Stromal cell of bone marrow (primary cell): ENCODE measurements at regions not wholly inside any gene's neighbourhood (a gene's known extent, or its start where the extent isn't known, plus 50 kb on each side); places are given as distances from the start of the nearest gene placed in this dataset.

Experiments used
- DNase-seq: peaks from one replicate; pipeline ENCODE4 v3.0.0-alpha.2; 2012; ENCODE audit warnings: low read depth

DNA sequence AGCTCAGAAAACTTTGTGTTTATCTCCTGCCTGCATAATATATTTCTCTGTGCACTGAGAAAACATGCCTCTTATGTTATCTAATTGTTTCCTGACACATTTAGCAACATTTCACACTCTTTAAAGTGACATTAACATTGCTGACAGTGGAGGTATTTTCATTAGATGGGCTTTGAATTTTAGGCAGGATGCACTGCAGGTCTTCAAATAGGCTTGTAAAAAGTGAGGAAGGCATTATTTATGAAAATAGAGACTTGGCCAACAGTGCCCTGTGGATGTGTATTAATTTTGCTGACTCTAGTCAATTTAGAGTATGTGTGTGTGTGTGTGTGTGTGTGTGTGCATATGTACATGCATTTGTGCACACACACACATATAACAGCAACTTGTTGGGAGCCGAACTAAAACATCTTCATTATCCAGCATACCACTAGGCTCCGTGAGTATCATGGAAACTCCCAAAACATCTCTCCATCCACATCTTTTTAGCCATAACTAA is 429.5 kb upstream of the WWC1 start:
- DNase-seq: no peak

DNA sequence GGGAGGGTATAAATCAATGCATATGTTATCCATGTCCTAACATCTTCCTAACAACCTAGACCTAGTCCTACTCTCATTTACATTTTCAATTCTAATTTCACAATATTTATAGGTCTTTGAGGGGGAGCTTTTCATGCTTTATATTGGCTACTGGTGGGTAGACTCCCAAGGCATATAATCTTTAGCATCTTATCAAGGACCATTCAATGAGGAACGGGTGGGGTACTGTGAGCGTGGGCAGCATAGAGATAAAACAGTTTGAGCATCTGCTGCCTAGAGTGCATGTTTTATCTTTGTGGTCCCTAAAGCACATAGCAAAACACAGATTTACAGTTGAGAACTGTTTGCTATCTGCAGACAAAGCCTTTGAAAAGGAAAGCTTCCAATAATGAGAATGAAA is 427.6 kb upstream of the WWC1 start:
- no peak for DNase-seq

DNA sequence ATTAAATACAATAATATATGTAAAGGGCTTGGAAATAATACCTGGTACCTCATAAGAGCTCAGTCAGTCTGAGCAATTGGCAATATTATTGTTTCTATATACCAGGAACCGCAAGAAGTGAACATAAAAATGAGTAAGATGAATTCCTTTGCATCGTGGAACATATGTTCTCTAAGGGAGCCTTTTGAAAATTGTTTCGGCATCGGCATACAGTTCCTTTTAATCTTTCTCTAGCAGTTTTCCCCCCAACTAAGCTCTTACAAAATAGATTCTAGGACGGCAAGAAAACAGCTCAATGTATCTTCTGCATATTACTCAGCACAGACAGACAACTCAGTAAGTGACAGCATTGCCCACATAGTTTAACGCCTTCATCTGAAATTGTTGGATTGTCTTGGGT is 426.6 kb upstream of the WWC1 start:
- DNase-seq: no peak

DNA sequence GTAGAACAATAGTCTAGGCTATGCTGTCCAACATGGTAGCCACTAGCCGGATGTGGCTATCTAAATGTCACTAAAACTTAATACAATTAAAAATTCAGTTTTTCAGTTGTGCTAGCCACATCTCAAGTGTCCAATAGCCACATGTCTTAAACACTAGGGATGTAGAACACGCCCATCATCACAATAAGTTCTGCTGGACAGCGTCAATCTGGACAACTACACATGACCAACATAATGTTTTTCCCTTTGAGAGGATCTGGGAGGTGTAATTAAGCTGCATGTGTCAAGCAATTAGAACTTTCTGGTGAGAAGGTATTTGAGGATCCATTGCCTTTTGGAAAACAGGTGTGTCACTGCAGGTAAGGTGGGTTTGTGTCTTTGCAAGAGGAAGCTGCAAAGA is 424.6 kb upstream of the WWC1 start:
- DNase-seq: no peak

DNA sequence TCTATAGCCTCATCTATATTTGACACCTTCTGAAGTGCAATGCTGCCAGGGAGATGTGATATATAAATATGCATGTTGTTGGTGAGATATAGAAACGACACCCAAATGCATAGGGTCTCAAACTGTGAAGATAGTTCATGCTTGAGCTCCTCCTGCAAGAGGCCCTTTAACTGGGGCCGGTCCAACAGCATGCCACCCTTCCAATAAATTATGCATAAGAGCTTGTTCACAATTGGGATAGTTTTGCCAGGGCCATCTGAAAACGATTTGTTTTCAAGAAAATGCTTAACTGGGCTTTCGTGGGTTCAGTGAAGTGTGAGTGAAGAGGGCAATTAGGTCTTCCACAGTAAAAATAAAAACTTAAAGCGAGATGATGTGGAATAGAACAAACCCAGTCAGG is 424.2 kb upstream of the WWC1 start:
- DNase-seq: no peak

- no peak for DNase-seq
Measured at GRCh38 chr5:167869125-167869524, 422.3 kb upstream of the WWC1 start.

- peak; percentile 25 for DNase-seq
Measured at GRCh38 chr5:167870055-167870454, 421.4 kb upstream of the WWC1 start.

DNA sequence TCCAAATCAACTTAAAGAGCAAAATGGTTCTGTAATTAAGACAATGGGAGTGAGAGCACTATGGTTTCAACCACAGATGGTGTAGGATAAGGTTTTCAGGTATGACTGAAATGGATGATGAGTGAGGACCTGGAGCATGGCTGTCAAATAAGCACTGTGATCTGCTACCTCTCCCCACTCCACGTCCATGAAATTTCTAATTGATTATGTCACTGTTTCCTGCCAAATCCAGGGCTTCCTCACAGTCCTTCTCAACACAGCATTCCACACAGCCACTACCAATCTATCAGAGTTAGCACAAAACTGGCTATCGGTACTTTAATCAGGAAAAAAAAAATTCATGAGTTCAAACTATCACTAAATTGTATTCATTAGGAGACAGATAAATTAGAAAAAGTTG is 420.4 kb upstream of the WWC1 start:
- DNase-seq: no peak

DNA sequence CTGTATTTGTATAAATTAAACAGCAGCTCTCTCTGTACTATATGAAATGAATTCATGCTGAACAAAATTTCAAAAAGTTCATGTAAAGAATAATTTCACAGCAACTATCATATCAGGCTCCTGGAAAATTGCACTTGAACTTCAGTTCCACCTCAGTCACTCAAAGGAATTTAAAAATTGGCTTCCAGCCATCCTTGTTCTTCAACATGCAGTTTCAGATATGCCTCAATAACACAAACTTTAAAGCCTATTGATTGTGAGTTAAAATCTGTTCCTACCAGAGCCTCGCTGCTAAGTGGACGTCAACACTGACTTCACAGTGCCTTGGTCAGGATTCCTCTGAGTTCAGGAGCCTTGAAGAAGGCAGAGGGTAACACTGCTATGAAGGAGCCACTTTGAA is 418.7 kb upstream of the WWC1 start:
- DNase-seq: no peak

DNA sequence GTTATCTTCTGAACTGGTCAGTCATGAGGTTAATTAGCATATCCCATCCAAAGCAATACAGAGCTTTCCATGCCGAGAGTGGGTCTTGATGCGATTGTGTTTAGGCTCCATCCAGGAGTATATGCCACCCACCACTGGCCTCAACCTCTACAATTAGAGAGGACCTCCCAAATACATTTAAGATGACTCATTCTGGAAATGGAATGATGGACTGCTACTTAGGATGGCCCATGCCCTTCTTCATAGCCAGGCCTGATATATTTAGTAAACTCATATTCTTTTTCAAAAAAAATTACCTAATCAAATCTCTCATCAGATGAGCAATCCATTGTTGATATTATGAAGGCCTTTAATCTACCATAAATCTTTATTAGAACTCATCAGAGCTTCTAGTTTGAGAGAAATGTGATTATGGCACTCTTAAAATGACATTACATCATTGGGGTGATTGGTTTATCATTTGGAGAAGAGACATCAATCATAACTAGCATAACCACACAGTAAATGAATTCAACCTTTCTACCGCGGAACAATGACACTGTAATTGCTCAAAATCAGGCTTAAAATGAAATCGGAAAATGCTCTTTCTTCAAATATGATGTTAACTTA is 414.2 kb upstream of the WWC1 start:
- DNase-seq: no peak

DNA sequence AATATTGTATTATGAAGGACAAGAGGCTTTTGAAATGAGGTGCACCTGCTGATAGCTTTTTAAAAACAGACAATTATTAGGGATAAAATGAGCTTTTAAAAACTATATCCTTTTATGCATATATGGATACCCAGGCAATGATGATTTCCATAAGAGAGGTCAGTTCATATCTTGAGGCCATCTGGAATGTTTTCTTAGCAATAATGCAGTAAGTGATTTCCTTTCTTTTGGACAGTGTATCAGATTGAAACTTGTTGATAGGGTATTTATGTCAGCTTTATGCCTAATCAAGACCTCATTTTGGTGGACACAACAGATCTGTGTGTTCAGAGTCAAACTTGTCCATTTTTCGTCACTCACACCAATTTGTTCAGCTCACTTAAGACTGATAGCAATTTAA is 413.5 kb upstream of the WWC1 start:
- DNase-seq: no peak

DNA sequence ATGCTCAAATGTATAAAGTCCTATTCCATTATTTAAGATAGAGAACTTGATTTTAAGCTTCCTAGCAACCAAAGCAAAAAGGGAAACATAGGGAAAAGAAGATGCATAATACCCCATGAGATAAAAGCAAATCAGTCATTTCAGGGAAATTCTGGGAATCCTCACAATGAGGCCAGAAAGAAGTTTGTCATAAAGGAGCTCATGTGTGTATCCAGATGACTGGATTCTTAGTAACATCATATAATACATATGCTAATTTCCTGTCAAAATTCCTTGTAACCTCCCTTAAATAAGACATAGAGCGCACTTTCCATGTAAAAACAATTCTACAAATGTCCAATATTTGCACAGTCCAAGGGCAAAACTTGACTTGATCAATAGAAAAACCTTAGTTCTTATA is 411.0 kb upstream of the WWC1 start:
- no peak for DNase-seq

GRCh38 chr5:167881041-167881440 is 410.4 kb upstream of the WWC1 start:
- DNase-seq: no peak

DNA sequence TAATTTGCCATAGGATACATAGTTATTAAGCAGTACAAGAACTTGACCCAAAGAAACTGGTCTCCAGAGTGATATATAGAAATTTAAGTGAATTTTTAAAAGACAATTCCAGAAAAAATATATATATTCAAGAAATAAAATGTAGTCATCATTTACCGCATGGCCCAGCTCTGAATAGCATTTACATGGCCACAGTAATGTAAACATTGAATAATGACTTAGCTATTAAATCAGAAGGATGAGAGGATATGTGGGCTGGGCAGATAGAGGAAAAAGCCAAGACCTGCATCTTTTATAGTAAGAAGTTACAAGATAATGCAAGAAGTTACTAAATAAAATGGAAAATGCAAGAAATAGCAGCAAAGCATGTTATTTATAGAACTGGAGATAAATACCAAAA is 405.2 kb upstream of the WWC1 start:
- no peak for DNase-seq

DNA sequence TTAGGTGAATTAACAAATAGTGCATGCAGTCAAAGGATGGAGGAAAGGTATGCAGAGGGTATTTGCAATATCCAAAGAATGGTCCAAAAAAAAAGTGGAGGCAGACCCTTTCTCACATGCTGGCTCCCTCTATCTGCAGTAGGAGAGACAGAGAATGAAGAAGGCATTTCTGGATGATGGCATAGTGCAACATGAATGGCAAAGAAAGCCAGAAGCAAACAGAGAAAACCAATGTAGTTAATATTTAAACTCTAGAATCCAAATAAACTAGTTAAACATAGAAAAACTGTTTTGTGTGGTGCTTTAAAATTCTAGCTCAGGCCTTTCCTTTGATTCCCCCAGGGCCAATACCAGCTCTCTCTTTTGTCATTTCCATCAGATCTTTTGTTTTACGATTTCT is 403.1 kb upstream of the WWC1 start:
- DNase-seq: no peak

GRCh38 chr5:167889276-167889675 is 402.2 kb upstream of the WWC1 start:
- no peak for DNase-seq

DNA sequence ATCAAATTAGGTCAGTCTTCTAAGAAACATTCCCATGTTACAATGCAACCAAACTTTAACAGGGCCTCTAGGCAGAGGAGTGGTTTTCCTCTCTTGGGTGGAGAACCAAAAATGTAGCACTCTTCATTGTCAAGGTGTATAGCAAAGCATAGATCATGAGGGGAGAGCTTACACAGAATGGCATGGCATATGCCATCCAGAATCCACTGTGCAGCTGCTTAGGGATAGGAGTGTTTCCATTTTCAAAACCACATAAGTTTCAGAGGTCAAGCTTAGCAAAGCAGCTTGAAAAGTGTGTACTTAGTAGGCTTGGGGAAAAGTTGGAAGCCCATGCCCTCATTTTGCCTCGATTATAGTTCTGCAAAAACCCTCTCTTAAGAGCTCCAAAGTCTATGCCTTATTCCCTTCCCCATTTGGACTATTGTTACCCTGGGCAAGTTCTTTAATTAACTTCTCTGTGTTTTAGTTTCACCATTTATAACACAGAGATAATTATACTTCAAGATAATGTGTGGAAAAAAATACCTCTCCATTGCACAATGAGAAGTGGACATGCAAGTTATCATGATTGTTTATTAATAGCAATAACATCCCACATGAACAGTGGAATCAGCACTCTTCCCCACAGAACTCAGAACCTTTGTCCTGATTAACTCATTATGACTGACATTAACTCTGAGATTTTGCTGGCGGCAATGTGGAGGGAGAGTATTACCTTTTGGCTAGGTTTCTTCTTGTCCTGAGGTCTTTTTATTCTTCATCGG is 398.9 kb upstream of the WWC1 start:
- no peak for DNase-seq

GRCh38 chr5:167893271-167893670 is 398.2 kb upstream of the WWC1 start:
- DNase-seq: no peak

- no peak for DNase-seq
Measured at GRCh38 chr5:167894631-167895472, 396.6 kb upstream of the WWC1 start.

GRCh38 chr5:167895899-167896659 is 395.4 kb upstream of the WWC1 start:
- no peak for DNase-seq

GRCh38 chr5:167896814-167897213 is 394.6 kb upstream of the WWC1 start:
- DNase-seq: no peak

- DNase-seq: no peak
Measured at GRCh38 chr5:167897371-167897770, 394.1 kb upstream of the WWC1 start.
